Keratinocyte (primary cell): ENCODE measurements at regions not wholly inside any gene's neighbourhood (a gene's known extent, or its start where the extent isn't known, plus 50 kb on each side); places are given as distances from the start of the nearest gene placed in this dataset.

Experiments used
- DNase-seq: peaks from one replicate; pipeline ENCODE4 v3.0.0-alpha.2; 2011; ENCODE audit warnings: low read depth, missing footprints, low spot score
- FAIRE-seq: peaks from 2 replicates; lab custom pipeline; 2011; peaks lifted over from hg19 to GRCh38; lab: Jason Lieb, UNC
- H2AFZ ChIP-seq: 2 replicates; pipeline ENCODE4 v1.6.0; 2012; ENCODE audit warnings: low read length, control low read depth, inconsistent platforms; ENCODE audit not compliant: control insufficient read depth
- H3K27ac ChIP-seq: 2 replicates; pipeline ENCODE4 v1.5.1; 2011; ENCODE audit warnings: low read length; ENCODE audit not compliant: control insufficient read depth, insufficient read depth
- H3K27me3 ChIP-seq: 3 replicates; pipeline ENCODE4 v1.6.0; 2011; ENCODE audit warnings: low read length; ENCODE audit not compliant: control insufficient read depth, insufficient read depth; ENCODE audit errors: extremely low read depth
- H3K36me3 ChIP-seq, 2 experiments: 2 replicates in 1 of 2; 3 replicates in 1 of 2; pipeline ENCODE4 v1.5.1; 2011; ENCODE audit warnings: low read length in 2 of 2, mild to moderate bottlenecking in 1 of 2; ENCODE audit not compliant: control insufficient read depth in 2 of 2, insufficient read depth in 2 of 2; ENCODE audit errors: extremely low read depth in 1 of 2
- H3K4me1 ChIP-seq: 3 replicates; pipeline ENCODE4 v1.5.1; 2011; ENCODE audit warnings: low read length; ENCODE audit not compliant: control insufficient read depth, insufficient read depth; ENCODE audit errors: extremely low read depth
- H3K4me2 ChIP-seq: 3 replicates; pipeline ENCODE4 v1.6.0; 2011; ENCODE audit warnings: low read depth, low read length; ENCODE audit not compliant: control insufficient read depth, insufficient read depth; ENCODE audit errors: extremely low read depth
- H3K4me3 ChIP-seq, 3 experiments: fragments of 200-600 bp in 1 of 3; sonication (generic) in 1 of 3; 2 replicates in 2 of 3; 3 replicates in 1 of 3; pipeline ENCODE4 v1.5.1; 2011 to 2016; ENCODE audit warnings: low read length in 3 of 3, mild to moderate bottlenecking in 3 of 3, control low read depth in 2 of 3, inconsistent platforms in 1 of 3, low read depth in 1 of 3, mixed read lengths in 1 of 3, mixed run types in 1 of 3, moderate library complexity in 1 of 3; ENCODE audit not compliant: control insufficient read depth in 2 of 3, insufficient read depth in 2 of 3; ENCODE audit errors: extremely low read depth in 1 of 3
- H3K79me2 ChIP-seq: 2 replicates; pipeline ENCODE4 v1.6.0; 2012; ENCODE audit warnings: low read length; ENCODE audit not compliant: control insufficient read depth, insufficient read depth
- H3K9ac ChIP-seq: 3 replicates; pipeline ENCODE4 v1.6.0; 2011; ENCODE audit warnings: low read length; ENCODE audit not compliant: control insufficient read depth, insufficient read depth; ENCODE audit errors: extremely low read depth
- H3K9me1 ChIP-seq: 3 replicates; pipeline ENCODE4 v1.6.0; 2011; ENCODE audit warnings: low read length; ENCODE audit not compliant: control insufficient read depth, insufficient read depth; ENCODE audit errors: extremely low read depth
- H3K9me3 ChIP-seq: 2 replicates; pipeline ENCODE4 v1.5.1; 2012; ENCODE audit warnings: low read depth, low read length; ENCODE audit not compliant: control insufficient read depth
- H4K20me1 ChIP-seq: 3 replicates; pipeline ENCODE4 v1.6.0; 2011; ENCODE audit warnings: low read length; ENCODE audit not compliant: control insufficient read depth, insufficient read depth; ENCODE audit errors: extremely low read depth
- CTCF ChIP-seq, 3 experiments: IDR thresholded peaks in 1 of 3; conservative IDR thresholded peaks in 1 of 3; optimal IDR thresholded peaks in 1 of 3; 2 replicates in 2 of 3; 3 replicates in 1 of 3; pipeline versions ENCODE3 to v1.5.1; 2011; ENCODE audit warnings: low read length in 3 of 3, mild to moderate bottlenecking in 3 of 3, moderate library complexity in 2 of 3, control low read depth in 1 of 3, inconsistent platforms in 1 of 3; ENCODE audit not compliant: insufficient read depth in 2 of 3; ENCODE audit errors: extremely low read depth in 1 of 3
- EZH2 ChIP-seq: IDR thresholded peaks from one replicate; pipeline ENCODE4 v1.6.1; 2012; ENCODE audit warnings: inconsistent platforms, mild to moderate bottlenecking, low read length, moderate library complexity
- dilution Hi-C: fragments of 300-500 bp; cut with MboI; formaldehyde crosslinking; loops from one replicate; pipeline ENCODE4 v1.7.0; 2020; ENCODE audit warnings: low sequenced_read_pairs; ENCODE audit not compliant: extremely low pct_ligation_motif_present

- H3K4me3 ChIP-seq: no peak overlapping the region
- no peaks in the 10 kb centered on the region for H3K27me3 ChIP-seq
- no peak overlapping the region for H2AFZ ChIP-seq
- no peaks in the 10 kb centered on the region for H3K9me3 ChIP-seq
- no peaks in the 10 kb centered on the region for H3K9me1 ChIP-seq
- dilution Hi-C loops: no loop called here
- FAIRE-seq: no peak
- DNase-seq: no peak
- H3K27ac ChIP-seq: no peak overlapping the region
- H3K79me2 ChIP-seq: no peaks in the 10 kb centered on the region
- no peaks in the 10 kb centered on the region for H4K20me1 ChIP-seq
- no peak for TF ChIP-seq EZH2
- no peak for TF ChIP-seq CTCF (optimal IDR thresholded peaks at IDR 0.05 in 1 of 3, IDR thresholded peaks at IDR 0.05 in 1 of 3, conservative IDR thresholded peaks at IDR 0.05 in 1 of 3; ENCODE audit: extremely low read depth in 1 of 3, insufficient read depth in 2 of 3, low read length in 3 of 3)
- no peak overlapping the region for H3K4me2 ChIP-seq
- no peak overlapping the region for H3K9ac ChIP-seq
- no peaks in the 10 kb centered on the region for H3K4me1 ChIP-seq
- no peaks in the 10 kb centered on the region for H3K36me3 ChIP-seq
Observed at GRCh38 chrX:138127314-138127713, 561.4 kb downstream of the ZIC3 start.

GRCh38 chrX:138128027-138128671 lies 562.2 kb downstream of the ZIC3 start:
- no peak for DNase-seq
- Histone ChIP-seq H2AFZ (no peak overlapping the region), H3K27me3 (no peaks in the 10 kb centered on the region), H3K9me1 (no peaks in the 10 kb centered on the region), H3K9me3 (no peaks in the 10 kb centered on the region), H3K4me1 (no peaks in the 10 kb centered on the region), H3K4me2 (no peak overlapping the region), H3K4me3 (no peak overlapping the region), H3K36me3 (no peaks in the 10 kb centered on the region), H3K27ac (no peak overlapping the region), H4K20me1 (no peaks in the 10 kb centered on the region), H3K79me2 (no peaks in the 10 kb centered on the region), H3K9ac (no peak overlapping the region)
- dilution Hi-C loops: no loop called here
- TF ChIP-seq EZH2 (no peak), CTCF (optimal IDR thresholded peaks at IDR 0.05 in 1 of 3, IDR thresholded peaks at IDR 0.05 in 1 of 3, conservative IDR thresholded peaks at IDR 0.05 in 1 of 3; ENCODE audit: extremely low read depth in 1 of 3, insufficient read depth in 2 of 3, low read length in 3 of 3) (peak; percentile 44 to 69 (median 68))
- FAIRE-seq: no peak
